Peyer's patch (tissue), 4 donors: ENCODE measurements at regions not wholly inside any gene's neighbourhood (a gene's known extent, or its start where the extent isn't known, plus 50 kb on each side); places are given as distances from the start of the nearest gene placed in this dataset.

Source experiments
- CTCF ChIP-seq, 6 experiments: fragments of 450-650 bp in 4 of 6; fragments of 200-600 bp in 2 of 6; sonication (generic) in 1 of 6; IDR thresholded peaks; one replicate each; pipeline ENCODE4 v1.5.1; 2017 to 2019; ENCODE audit warnings: antibody characterized with exemption in 6 of 6, mild to moderate bottlenecking in 3 of 6, moderate library complexity in 1 of 6
- POLR2A ChIP-seq, 2 donors: fragments of 450-650 bp; IDR thresholded peaks; one replicate each; pipeline ENCODE4 v1.5.1; 2017; ENCODE audit warnings: antibody characterized with exemption in 2 of 2, mild to moderate bottlenecking in 2 of 2, moderate library complexity in 2 of 2

- no peak for TF ChIP-seq POLR2A (IDR thresholded peaks at IDR 0.05)
- no peak for TF ChIP-seq CTCF (IDR thresholded peaks at IDR 0.05)
Observed at GRCh38 chr20:48204499-48204898, 419.2 kb upstream of the SULF2 start.
